ENCODE measurements at regions not wholly inside any gene's neighbourhood (a gene's known extent, or its start where the extent isn't known, plus 50 kb on each side); places are given as distances from the start of the nearest gene placed in this dataset.
"Not testable (repeated sequence)": the region's sequence is repeated elsewhere in the genome, so short reads cannot be mapped to it uniquely, and the experiment has no call there.

- POLR2A ChIA-PET = no interaction called here
- Mint-ChIP-seq H3K36me3 (peaks cover 11% of the 10 kb centered on the region), H3K9me3 (peaks cover 28% of the 10 kb centered on the region), H3K4me1 (peaks cover 5% of the 10 kb centered on the region), H3K27me3 (no peaks in the 10 kb centered on the region), H3K27ac (no peak overlapping the region), H3K4me3 (no peak overlapping the region)
- DNase-seq (no peak), ATAC-seq (ENCODE audit: low read depth) (no peak)
Observed at GRCh38 chr14:89743828-89744227, 210.7 kb downstream of the EFCAB11 start.

DNA sequence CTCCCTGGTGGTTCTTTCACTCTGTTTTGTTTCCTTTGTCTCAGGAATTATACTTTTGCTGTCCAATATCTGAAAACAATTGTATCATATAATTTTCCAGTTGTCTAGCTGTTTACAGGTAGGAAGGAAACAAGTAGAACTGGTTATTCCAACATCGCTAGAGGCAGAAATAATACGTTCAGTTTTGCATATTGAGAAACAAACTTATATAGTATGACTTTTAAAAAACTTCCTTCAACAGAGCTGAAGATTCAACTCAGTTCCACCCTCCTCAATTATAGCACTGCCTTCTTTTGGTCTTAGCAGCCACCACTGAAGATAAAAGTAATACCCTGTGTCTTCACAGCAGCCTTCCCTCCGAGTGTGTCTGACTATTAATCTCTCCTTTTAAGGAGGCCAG, 214.3 kb downstream of the EFCAB11 start:
- Mint-ChIP-seq H3K27me3 (no peaks in the 10 kb centered on the region), H3K9me3 (peaks cover 17% of the 10 kb centered on the region), H3K27ac (no peak overlapping the region), H3K4me3 (no peak overlapping the region), H3K36me3 (peaks cover 4% of the 10 kb centered on the region), H3K4me1 (peaks cover 3% of the 10 kb centered on the region)
- POLR2A ChIA-PET = no interaction called here
- DNase-seq (no peak), ATAC-seq (ENCODE audit: low read depth) (no peak)

DNA sequence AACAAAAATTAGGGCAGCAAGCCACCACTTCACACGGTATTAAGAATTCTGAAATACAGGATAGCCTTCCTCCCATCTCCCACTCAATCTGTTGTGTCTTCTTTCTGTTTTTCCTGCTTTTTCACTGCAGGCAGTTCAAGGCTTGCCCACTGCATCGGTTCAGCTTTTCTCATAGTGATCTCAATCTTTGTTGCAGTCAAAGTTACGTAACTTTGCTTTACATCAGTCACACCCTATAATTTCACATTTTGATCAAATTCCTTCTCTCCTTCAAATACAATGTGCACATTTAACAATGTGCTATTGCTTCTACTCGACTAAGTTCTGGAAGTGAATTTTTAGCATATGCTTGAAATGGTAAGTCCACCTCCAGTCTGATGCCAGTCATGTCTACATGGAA, 217.6 kb downstream of the EFCAB11 start:
- peaks cover 12% of the 10 kb centered on the region for H3K9me3 Mint-ChIP-seq

GRCh38 chr14:89731396-89731933, 223.1 kb downstream of the EFCAB11 start:
- no peak overlapping the region for H3K4me3 Mint-ChIP-seq
- no peaks in the 10 kb centered on the region for H3K27me3 Mint-ChIP-seq
- no peak overlapping the region for H3K27ac Mint-ChIP-seq
- peaks cover 3% of the 10 kb centered on the region for H3K9me3 Mint-ChIP-seq
- peaks cover 10% of the 10 kb centered on the region for H3K4me1 Mint-ChIP-seq
- ATAC-seq (ENCODE audit: low read depth) (no peak), DNase-seq (no peak)
- peaks cover 3% of the 10 kb centered on the region for H3K36me3 Mint-ChIP-seq
- POLR2A ChIA-PET = no interaction called here

More for the DNA sequence above, 217.6 kb downstream of the EFCAB11 start:
- ATAC-seq (ENCODE audit: low read depth) (no peak), DNase-seq (no peak)
- Mint-ChIP-seq H3K27ac (no peak overlapping the region), H3K4me1 (no peaks in the 10 kb centered on the region), H3K36me3 (peaks cover 2% of the 10 kb centered on the region), H3K4me3 (no peak overlapping the region), H3K27me3 (no peaks in the 10 kb centered on the region)
- POLR2A ChIA-PET = no interaction called here

- no peak for ATAC-seq (ENCODE audit: low read depth)
- Mint-ChIP-seq H3K27me3 (no peaks in the 10 kb centered on the region), H3K4me3 (no peak overlapping the region), H3K27ac (no peak overlapping the region), H3K4me1 (peaks cover 17% of the 10 kb centered on the region), H3K36me3 (peaks cover 3% of the 10 kb centered on the region), H3K9me3 (peaks cover 3% of the 10 kb centered on the region)
- DNase-seq = no peak
- POLR2A ChIA-PET = no interaction called here
Observed at GRCh38 chr14:89730687-89731086, 223.8 kb downstream of the EFCAB11 start.

- Mint-ChIP-seq H3K27ac (no peak overlapping the region), H3K9me3 (peaks cover 3% of the 10 kb centered on the region), H3K4me1 (peaks cover 33% of the 10 kb centered on the region), H3K36me3 (peaks cover 3% of the 10 kb centered on the region), H3K27me3 (no peaks in the 10 kb centered on the region), H3K4me3 (no peak overlapping the region)
- POLR2A ChIA-PET = no interaction called here
- ATAC-seq (ENCODE audit: low read depth) (no peak), DNase-seq (no peak)
Observed at GRCh38 chr14:89728964-89729363, 225.6 kb downstream of the EFCAB11 start.

DNA sequence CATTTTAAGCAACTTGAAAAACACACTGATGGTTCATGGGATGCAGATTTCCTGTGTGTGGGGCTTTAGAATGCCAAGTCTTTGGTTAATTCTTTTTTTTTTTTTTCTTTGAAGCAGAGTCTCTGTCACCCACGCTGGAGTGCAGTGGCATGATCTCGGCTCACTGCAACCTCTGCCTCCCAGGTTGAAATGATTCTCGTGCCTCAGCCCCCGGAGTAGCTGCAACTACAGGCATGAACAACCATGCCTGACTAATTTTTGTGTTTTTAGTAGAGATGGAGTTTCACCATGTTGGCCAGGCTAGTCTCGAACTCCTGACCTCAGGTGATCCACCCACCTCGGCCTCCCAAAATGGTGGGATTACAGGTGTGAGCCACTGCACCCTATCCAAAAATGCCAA, 228.3 kb downstream of the EFCAB11 start:
- Mint-ChIP-seq H3K4me1 (peaks cover 53% of the 10 kb centered on the region), H3K27ac (peak overlapping the region; percentile 75)
- POLR2A ChIA-PET = interaction anchor here (0.7 to 0.9 kb wide), 2 partner anchors 108 to 561 kb away, joined by 3 to 4 read pairs; no protein-coding TSS in a partner anchor
- not testable (repeated sequence) for H3K36me3 Mint-ChIP-seq; H3K9me3 Mint-ChIP-seq; H3K27me3 Mint-ChIP-seq; ATAC-seq (ENCODE audit: low read depth); DNase-seq; H3K4me3 Mint-ChIP-seq

DNA sequence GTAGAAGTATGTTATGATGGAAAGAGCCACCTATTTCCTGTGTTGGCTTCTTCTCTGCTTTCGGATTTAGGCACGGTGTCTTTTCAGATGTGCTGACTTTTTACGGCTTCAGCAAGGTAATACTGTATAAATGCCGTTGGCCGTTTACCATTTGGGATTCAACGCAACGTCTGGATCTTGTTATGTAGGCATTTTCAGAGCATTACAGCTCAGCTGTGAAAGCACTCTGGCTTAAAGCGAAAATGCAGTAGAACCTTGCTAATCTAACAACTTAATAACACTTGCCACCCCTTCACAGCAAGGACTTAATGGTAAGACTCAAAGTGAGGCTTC, 229.9 kb downstream of the EFCAB11 start:
- H3K4me1 Mint-ChIP-seq = peaks cover 70% of the 10 kb centered on the region
- no peaks in the 10 kb centered on the region for H3K27me3 Mint-ChIP-seq
- no peaks in the 10 kb centered on the region for H3K9me3 Mint-ChIP-seq
- DNase-seq = no peak
- H3K27ac Mint-ChIP-seq = peak overlapping the region; percentile 99
- peaks cover 5% of the 10 kb centered on the region for H3K36me3 Mint-ChIP-seq
- POLR2A ChIA-PET = interaction anchor here (1.3 to 1.8 kb wide), 2 partner anchors 82 to 107 kb away, joined by 4 read pairs; no protein-coding TSS in a partner anchor
- peak; percentile 34 for ATAC-seq (ENCODE audit: low read depth)
- peak overlapping the region; percentile 91 for H3K4me3 Mint-ChIP-seq

GRCh38 chr14:89723930-89724627, 230.5 kb downstream of the EFCAB11 start:
- POLR2A ChIA-PET = interaction anchor here (1.3 to 1.8 kb wide), 3 partner anchors 43 to 107 kb away, joined by 3 to 4 read pairs (median 4); no protein-coding TSS in a partner anchor
- Mint-ChIP-seq H3K27me3 (no peaks in the 10 kb centered on the region), H3K9me3 (no peaks in the 10 kb centered on the region), H3K27ac (peak overlapping the region; percentile 99), H3K36me3 (peaks cover 5% of the 10 kb centered on the region), H3K4me3 (peak overlapping the region; percentile 91), H3K4me1 (peaks cover 74% of the 10 kb centered on the region)
- DNase-seq = no peak
- ATAC-seq (ENCODE audit: low read depth) = no peak

DNA sequence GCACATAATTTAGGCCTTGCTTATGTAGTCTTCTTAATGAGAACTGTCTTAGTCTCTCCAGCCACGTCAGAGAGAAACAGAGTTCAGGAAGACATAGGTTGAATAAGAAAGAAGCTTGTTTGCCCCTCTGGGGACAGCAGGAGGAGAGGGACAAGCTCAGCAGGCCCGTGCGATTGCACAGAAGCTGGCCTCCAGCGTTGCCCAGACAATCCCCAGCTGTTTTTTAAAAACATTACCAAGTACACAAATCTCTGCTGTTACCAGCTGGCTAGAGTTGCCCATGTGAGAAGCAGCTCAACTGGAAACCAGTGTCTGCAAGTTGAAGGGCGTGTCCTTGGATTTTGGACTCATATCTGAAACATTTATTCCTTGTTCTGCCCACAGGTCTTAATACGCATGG, 232.6 kb downstream of the EFCAB11 start:
- Mint-ChIP-seq H3K4me3 (peak overlapping the region; percentile 25), H3K36me3 (peaks cover 5% of the 10 kb centered on the region), H3K27ac (peak overlapping the region; percentile 95), H3K9me3 (no peaks in the 10 kb centered on the region), H3K27me3 (no peaks in the 10 kb centered on the region), H3K4me1 (peaks cover 72% of the 10 kb centered on the region)
- ATAC-seq (ENCODE audit: low read depth) = no peak
- POLR2A ChIA-PET = interaction anchor here (0.6 to 3.0 kb wide), 9 partner anchors 18 to 292 kb away, joined by 3 to 40 read pairs (median 10); partner anchors contain the start of gene EFCAB11
- no peak for DNase-seq

DNA sequence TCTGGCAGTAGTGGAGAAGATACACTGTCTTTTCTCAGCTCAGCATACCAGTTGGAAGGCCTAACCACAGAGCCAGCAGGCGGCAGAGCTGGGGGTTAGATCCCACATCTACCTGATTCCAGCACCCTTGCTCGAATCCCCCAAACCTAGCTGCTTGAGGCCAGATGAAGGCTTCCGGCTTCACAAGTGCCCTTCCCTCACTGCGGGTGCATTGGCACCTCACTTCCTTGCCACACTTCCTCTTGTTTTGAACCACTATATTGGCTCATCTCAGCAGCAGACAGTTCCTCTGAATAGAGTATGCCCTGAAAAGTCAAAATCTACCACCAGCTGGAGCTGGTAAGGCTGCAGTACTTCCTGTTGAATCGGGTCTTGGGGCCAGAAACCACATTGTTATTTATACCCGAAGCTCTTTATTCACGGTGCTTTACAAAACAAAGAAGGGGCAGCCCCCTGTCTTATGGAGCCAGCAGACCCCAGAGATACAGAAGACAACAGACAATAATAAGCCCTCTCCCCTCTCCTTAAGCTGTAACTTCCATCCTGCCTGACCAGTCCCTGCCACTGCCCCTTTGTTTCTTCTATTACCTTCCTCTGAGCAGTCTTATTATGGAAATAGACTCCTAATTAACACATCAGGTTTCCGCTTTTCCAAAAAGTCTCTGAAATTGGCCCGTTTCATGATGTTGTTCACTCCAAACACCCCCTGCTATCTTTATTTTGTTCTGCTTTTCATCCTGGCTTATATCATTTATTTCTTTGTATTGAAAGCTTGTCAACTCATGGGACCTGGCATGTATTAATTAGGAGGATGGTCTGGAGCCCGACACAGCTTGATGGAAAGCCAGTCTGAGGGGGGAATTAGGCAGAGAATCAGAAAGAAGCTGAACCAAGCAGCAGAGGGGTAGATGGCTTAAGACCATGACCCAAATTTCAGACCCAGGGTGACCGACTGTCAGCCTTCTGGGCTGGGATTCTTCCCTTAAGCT, 233.5 kb downstream of the EFCAB11 start:
- H3K4me3 Mint-ChIP-seq = peak overlapping the region; percentile 74
- DNase-seq = peak; percentile 73
- ATAC-seq (ENCODE audit: low read depth) = peak; percentile 85
- POLR2A ChIA-PET = interaction anchor here (0.6 to 3.0 kb wide), 15 partner anchors 17 to 344 kb away, joined by 3 to 40 read pairs (median 5); no protein-coding TSS in a partner anchor
- H3K9me3 Mint-ChIP-seq = no peaks in the 10 kb centered on the region
- peaks cover 9% of the 10 kb centered on the region for H3K36me3 Mint-ChIP-seq
- H3K27ac Mint-ChIP-seq = peak overlapping the region; percentile 95
- no peaks in the 10 kb centered on the region for H3K27me3 Mint-ChIP-seq
- peaks cover 71% of the 10 kb centered on the region for H3K4me1 Mint-ChIP-seq

DNA sequence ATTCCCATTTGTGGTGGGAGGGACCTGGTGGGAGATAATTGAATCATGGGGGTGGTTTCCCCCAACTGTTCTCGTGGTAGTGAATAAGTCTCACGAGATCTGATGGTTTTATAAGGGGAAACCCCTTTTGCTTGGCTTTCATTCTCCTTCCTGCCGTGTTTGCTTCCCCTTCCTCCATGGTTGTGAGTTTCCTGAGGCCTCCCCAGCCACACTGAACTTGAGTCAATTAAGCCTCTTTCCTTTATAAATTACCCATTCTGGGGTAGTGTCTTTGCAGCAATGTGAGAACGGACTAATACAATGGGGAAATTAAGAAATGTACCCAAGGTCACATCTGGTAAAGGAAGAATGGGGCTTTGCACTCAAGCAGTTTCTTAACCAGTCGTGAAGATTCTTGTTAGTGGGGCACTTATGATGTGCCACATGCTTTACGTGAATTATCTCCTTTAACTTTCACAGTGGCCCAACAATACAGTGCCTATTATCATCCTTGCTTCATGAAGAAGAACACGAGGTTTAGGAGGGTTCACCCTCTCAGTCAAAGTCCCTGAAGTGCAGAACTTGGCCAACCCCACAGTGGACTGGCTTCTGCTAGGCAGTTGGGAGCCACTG, 234.3 kb downstream of the EFCAB11 start:
- POLR2A ChIA-PET = interaction anchor here (0.6 to 3.0 kb wide), 15 partner anchors 17 to 344 kb away, joined by 3 to 40 read pairs (median 5); no protein-coding TSS in a partner anchor
- peak; percentile 18 for ATAC-seq (ENCODE audit: low read depth)
- H3K4me1 Mint-ChIP-seq = peaks cover 64% of the 10 kb centered on the region

More for the DNA sequence above, 234.3 kb downstream of the EFCAB11 start:
- H3K27ac Mint-ChIP-seq = peak overlapping the region; percentile 95
- no peaks in the 10 kb centered on the region for H3K27me3 Mint-ChIP-seq
- no peaks in the 10 kb centered on the region for H3K9me3 Mint-ChIP-seq
- H3K4me3 Mint-ChIP-seq = peak overlapping the region; percentile 74
- DNase-seq = no peak
- H3K36me3 Mint-ChIP-seq = peaks cover 12% of the 10 kb centered on the region

Data from activated naive CD8-positive, alpha-beta T cell treated with anti-CD3 and anti-CD28 coated beads, Interleukin-2, amount 10 ng/mL, durations not matched to agents 7 days and 5 days (primary cell).